ENCODE measurements at regions not wholly inside any gene's neighbourhood (a gene's known extent, or its start where the extent isn't known, plus 50 kb on each side); places are given as distances from the start of the nearest gene placed in this dataset.

- H3K27ac ChIP-seq: no peak overlapping the region
- TF ChIP-seq EP300 (IDR thresholded peaks at IDR 0.05) (no peak), POLR2A (IDR thresholded peaks at IDR 0.05) (no peak), POLR2AphosphoS5 (IDR thresholded peaks at IDR 0.05) (no peak)
- TF ChIP-seq, protein P1, sequence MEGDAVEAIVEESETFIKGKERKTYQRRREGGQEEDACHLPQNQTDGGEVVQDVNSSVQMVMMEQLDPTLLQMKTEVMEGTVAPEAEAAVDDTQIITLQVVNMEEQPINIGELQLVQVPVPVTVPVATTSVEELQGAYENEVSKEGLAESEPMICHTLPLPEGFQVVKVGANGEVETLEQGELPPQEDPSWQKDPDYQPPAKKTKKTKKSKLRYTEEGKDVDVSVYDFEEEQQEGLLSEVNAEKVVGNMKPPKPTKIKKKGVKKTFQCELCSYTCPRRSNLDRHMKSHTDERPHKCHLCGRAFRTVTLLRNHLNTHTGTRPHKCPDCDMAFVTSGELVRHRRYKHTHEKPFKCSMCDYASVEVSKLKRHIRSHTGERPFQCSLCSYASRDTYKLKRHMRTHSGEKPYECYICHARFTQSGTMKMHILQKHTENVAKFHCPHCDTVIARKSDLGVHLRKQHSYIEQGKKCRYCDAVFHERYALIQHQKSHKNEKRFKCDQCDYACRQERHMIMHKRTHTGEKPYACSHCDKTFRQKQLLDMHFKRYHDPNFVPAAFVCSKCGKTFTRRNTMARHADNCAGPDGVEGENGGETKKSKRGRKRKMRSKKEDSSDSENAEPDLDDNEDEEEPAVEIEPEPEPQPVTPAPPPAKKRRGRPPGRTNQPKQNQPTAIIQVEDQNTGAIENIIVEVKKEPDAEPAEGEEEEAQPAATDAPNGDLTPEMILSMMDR (IDR thresholded peaks at IDR 0.05): no peak
- no peaks in the 10 kb centered on the region for H3K4me1 ChIP-seq
- intact Hi-C loops (cut with DNase I; ENCODE audit: low total_unique reads): no loop called here
- DNase-seq: no peak
- no peaks in the 10 kb centered on the region for H3K36me3 ChIP-seq
- H3K27me3 ChIP-seq: no peaks in the 10 kb centered on the region
- H3K9me3 ChIP-seq: no peaks in the 10 kb centered on the region
- WGBS, 5 donors: 86 to 100% (median 89%) methylated on average over 1 of the region's 1 CpG
- H3K4me3 ChIP-seq: no peak overlapping the region
These were observed 676.4 kb downstream of the PCDH18 start for GRCh38 chr4:136855886-136856285.

GRCh38 chr4:136850446-136850845 lies 681.8 kb downstream of the PCDH18 start:
- no peak for DNase-seq
- Histone ChIP-seq H3K4me1 (no peaks in the 10 kb centered on the region), H3K27me3 (no peaks in the 10 kb centered on the region), H3K4me3 (no peak overlapping the region), H3K9me3 (peaks cover 0 to 13% (median 0%) of the 10 kb centered on the region in 4 donors), H3K36me3 (no peaks in the 10 kb centered on the region), H3K27ac (no peak overlapping the region)
- intact Hi-C loops (cut with DNase I; ENCODE audit: low total_unique reads): no loop called here
- TF ChIP-seq, protein P1 (IDR thresholded peaks at IDR 0.05): no peak
- TF ChIP-seq EP300 (IDR thresholded peaks at IDR 0.05) (no peak), POLR2A (IDR thresholded peaks at IDR 0.05) (no peak)
- WGBS, 5 donors: 34 to 64% (median 57%) methylated on average over 2 of the region's 2 CpGs

GRCh38 chr4:136847881-136848621 lies 684.2 kb downstream of the PCDH18 start:
- no peak overlapping the region for H3K27ac ChIP-seq
- peaks cover 0 to 13% (median 0%) of the 10 kb centered on the region in 4 donors for H3K9me3 ChIP-seq
- no peaks in the 10 kb centered on the region for H3K4me1 ChIP-seq
- TF ChIP-seq POLR2A (IDR thresholded peaks at IDR 0.05) (no peak), EP300 (IDR thresholded peaks at IDR 0.05) (no peak), POLR2AphosphoS5 (IDR thresholded peaks at IDR 0.05) (no peak)
- TF ChIP-seq, protein P1 (IDR thresholded peaks at IDR 0.05): no peak
- DNase-seq: no peak
- H3K4me3 ChIP-seq: no peak overlapping the region
- intact Hi-C loops (cut with DNase I; ENCODE audit: low total_unique reads): no loop called here
- WGBS, 5 donors: 87 to 96% (median 95%) methylated on average over 3 to 6 of the region's 6 CpGs
- H3K36me3 ChIP-seq: no peaks in the 10 kb centered on the region
- H3K27me3 ChIP-seq: no peaks in the 10 kb centered on the region

- no peak for DNase-seq
- no peaks in the 10 kb centered on the region for H3K36me3 ChIP-seq
- intact Hi-C loops (cut with DNase I; ENCODE audit: low total_unique reads): no loop called here
- no peaks in the 10 kb centered on the region for H3K4me1 ChIP-seq
- no peaks in the 10 kb centered on the region for H3K9me3 ChIP-seq
- H3K4me3 ChIP-seq: no peak overlapping the region
- TF ChIP-seq POLR2A (IDR thresholded peaks at IDR 0.05) (no peak), EP300 (IDR thresholded peaks at IDR 0.05) (no peak), POLR2AphosphoS5 (IDR thresholded peaks at IDR 0.05) (no peak)
- TF ChIP-seq, protein P1 (IDR thresholded peaks at IDR 0.05): no peak
- 63 to 73% (median 67%) methylated on average over 2 of the region's 2 CpGs for WGBS, 5 donors
- H3K27ac ChIP-seq: no peak overlapping the region
- no peaks in the 10 kb centered on the region for H3K27me3 ChIP-seq
These were observed 690.8 kb downstream of the PCDH18 start for GRCh38 chr4:136841526-136841925.

Data from stomach (tissue), 8 donors.